ENCODE measurements at regions not wholly inside any gene's neighbourhood (a gene's known extent, or its start where the extent isn't known, plus 50 kb on each side); places are given as distances from the start of the nearest gene placed in this dataset.

DNA sequence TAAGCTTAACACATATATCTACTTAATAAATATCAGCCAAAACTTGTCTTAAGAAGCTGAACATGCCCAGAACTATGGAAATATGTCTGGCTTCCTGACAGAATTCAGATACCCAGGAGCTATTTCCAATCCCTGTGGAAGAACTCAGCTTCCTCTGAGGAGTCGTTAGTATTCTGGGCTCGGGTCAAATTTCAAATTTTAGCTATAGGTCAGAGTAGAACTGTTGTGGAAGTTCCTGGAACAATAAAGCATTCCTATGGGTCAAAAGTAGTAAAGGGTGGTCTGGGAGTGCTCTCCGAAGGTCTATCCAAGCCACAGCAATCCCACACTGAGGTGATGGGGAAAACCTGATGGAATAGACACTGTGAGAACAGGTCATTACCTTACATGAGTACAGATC lies 342.7 kb upstream of the CHST9 start:
- intact Hi-C loops (cut with micrococcal nuclease; ENCODE audit: unreplicated experiment), result no loop called here

More for the DNA sequence above, 342.7 kb upstream of the CHST9 start:
- Histone ChIP-seq H4K20me1 (ENCODE audit: control insufficient read depth, insufficient read depth) (no peaks in the 10 kb centered on the region), H3K4me3 (no peak overlapping the region), H3K79me2 (ENCODE audit: control insufficient read depth, insufficient read depth, low read length) (no peaks in the 10 kb centered on the region), H3K9me3 (replicated peaks; ENCODE audit: control insufficient read depth, insufficient read depth, low read length) (no peaks in the 10 kb centered on the region), H3K27ac (ENCODE audit: control insufficient read depth, insufficient read depth) (no peak overlapping the region), H3K4me2 (ENCODE audit: control insufficient read depth, insufficient read depth) (no peak overlapping the region), H3K27me3 (replicated peaks in 1 of 2; ENCODE audit: control insufficient read depth in 2 of 2, insufficient read depth in 2 of 2, low read length in 1 of 2) (no peaks in the 10 kb centered on the region), H3K4me1 (ENCODE audit: control insufficient read depth, insufficient read depth, low read length) (no peaks in the 10 kb centered on the region), H2AFZ (ENCODE audit: control insufficient read depth, low read depth, low read length) (no peak overlapping the region), H3K36me3 (ENCODE audit: control insufficient read depth in 2 of 2, insufficient read depth in 2 of 2, low read length in 1 of 2) (no peaks in the 10 kb centered on the region), H3K9ac (ENCODE audit: control insufficient read depth, insufficient read depth, low read length) (no peak overlapping the region)
- no peak for FAIRE-seq
- in situ Hi-C loops (cut with MboI), result no loop called here
- 2% methylated on average over 3 of the region's 3 CpGs for WGBS (ENCODE audit: insufficient coverage, insufficient replicate concordance, low lambda C conversion rate, missing lambda C conversion rate)
- CTCF ChIA-PET, result no interaction called here
- no peak for DNase-seq (ENCODE audit: low read depth, low spot score)
- SMC1A ChIA-PET (ENCODE audit: uncharacterized antibody, unreplicated experiment), result interaction anchor here (0.6 to 0.8 kb wide), 2 partner anchors 69 to 656 kb away, joined by 3 read pairs; no protein-coding TSS in a partner anchor
- TF ChIP-seq POLR2AphosphoS2 (IDR thresholded peaks at IDR 0.05; ENCODE audit: low read depth, low read length) (no peak), IRF4 (IDR thresholded peaks at IDR 0.05; ENCODE audit: low read depth, low read length) (no peak), MYB (IDR thresholded peaks at IDR 0.05; ENCODE audit: borderline replicate concordance, low read depth, low read length) (no peak), PAX8 (IDR thresholded peaks at IDR 0.05) (no peak), STAT3 (IDR thresholded peaks at IDR 0.05; ENCODE audit: low read depth, low read length) (no peak), CBX5 (IDR thresholded peaks at IDR 0.05; ENCODE audit: low read depth) (no peak), SUZ12 (IDR thresholded peaks at IDR 0.05; ENCODE audit: unreplicated experiment) (no peak), MEF2A (IDR thresholded peaks at IDR 0.05; ENCODE audit: insufficient read depth, low read depth, low read length) (no peak), HDGF (IDR thresholded peaks at IDR 0.05) (no peak), IKZF2 (IDR thresholded peaks at IDR 0.05) (no peak), PML (IDR thresholded peaks at IDR 0.05; ENCODE audit: low read length) (no peak), TCF7 (IDR thresholded peaks at IDR 0.05; ENCODE audit: borderline replicate concordance) (no peak), RB1 (IDR thresholded peaks at IDR 0.05; ENCODE audit: borderline replicate concordance) (no peak), SPI1 (IDR thresholded peaks at IDR 0.05; ENCODE audit: borderline replicate concordance, insufficient read depth, low read depth, low read length) (no peak)
- TF ChIP-seq, protein P1, sequence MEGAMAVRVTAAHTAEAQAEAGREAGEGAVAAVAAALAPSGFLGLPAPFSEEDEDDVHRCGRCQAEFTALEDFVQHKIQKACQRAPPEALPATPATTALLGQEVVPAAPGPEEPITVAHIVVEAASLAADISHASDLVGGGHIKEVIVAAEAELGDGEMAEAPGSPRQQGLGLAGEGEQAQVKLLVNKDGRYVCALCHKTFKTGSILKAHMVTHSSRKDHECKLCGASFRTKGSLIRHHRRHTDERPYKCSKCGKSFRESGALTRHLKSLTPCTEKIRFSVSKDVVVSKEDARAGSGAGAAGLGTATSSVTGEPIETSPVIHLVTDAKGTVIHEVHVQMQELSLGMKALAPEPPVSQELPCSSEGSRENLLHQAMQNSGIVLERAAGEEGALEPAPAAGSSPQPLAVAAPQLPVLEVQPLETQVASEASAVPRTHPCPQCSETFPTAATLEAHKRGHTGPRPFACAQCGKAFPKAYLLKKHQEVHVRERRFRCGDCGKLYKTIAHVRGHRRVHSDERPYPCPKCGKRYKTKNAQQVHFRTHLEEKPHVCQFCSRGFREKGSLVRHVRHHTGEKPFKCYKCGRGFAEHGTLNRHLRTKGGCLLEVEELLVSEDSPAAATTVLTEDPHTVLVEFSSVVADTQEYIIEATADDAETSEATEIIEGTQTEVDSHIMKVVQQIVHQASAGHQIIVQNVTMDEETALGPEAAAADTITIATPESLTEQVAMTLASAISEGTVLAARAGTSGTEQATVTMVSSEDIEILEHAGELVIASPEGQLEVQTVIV (IDR thresholded peaks at IDR 0.05; ENCODE audit: borderline replicate concordance, partially characterized antibody), result no peak
- TF ChIP-seq, protein P2, sequence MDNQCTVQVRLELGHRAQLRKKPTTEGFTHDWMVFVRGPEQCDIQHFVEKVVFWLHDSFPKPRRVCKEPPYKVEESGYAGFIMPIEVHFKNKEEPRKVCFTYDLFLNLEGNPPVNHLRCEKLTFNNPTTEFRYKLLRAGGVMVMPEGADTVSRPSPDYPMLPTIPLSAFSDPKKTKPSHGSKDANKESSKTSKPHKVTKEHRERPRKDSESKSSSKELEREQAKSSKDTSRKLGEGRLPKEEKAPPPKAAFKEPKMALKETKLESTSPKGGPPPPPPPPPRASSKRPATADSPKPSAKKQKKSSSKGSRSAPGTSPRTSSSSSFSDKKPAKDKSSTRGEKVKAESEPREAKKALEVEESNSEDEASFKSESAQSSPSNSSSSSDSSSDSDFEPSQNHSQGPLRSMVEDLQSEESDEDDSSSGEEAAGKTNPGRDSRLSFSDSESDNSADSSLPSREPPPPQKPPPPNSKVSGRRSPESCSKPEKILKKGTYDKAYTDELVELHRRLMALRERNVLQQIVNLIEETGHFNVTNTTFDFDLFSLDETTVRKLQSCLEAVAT (IDR thresholded peaks at IDR 0.05), result no peak
- RAD21 ChIA-PET (ENCODE audit: unreplicated experiment), result no interaction called here
- no peak for ATAC-seq
- no TSS peak for BruUV-seq (replicated peaks)
- POLR2A ChIA-PET, result no interaction called here

Measured in GM12878 (cell line).